Suprapubic skin (tissue), 4 donors: ENCODE measurements at regions not wholly inside any gene's neighbourhood (a gene's known extent, or its start where the extent isn't known, plus 50 kb on each side); places are given as distances from the start of the nearest gene placed in this dataset.

ENCODE experiments used
- DNase-seq, 2 donors: peaks; one replicate each; pipeline ENCODE4 v3.0.0-alpha.2; 2019; ENCODE audit warnings: low spot score in 2 of 2
- H3K27ac ChIP-seq: fragments of 200-600 bp; sonication (generic); one replicate; pipeline ENCODE4 v1.5.1; 2019
- H3K27me3 ChIP-seq: fragments of 200-600 bp; sonication (generic); one replicate; pipeline ENCODE4 v1.5.1; 2019
- H3K36me3 ChIP-seq: fragments of 200-600 bp; sonication (generic); one replicate; pipeline ENCODE4 v1.5.1; 2019
- H3K4me1 ChIP-seq: fragments of 200-600 bp; sonication (generic); one replicate; pipeline ENCODE4 v1.5.1; 2019
- H3K4me3 ChIP-seq: fragments of 200-600 bp; sonication (generic); one replicate; pipeline ENCODE4 v1.5.1; 2019; ENCODE audit warnings: mild to moderate bottlenecking
- H3K9me3 ChIP-seq: fragments of 200-600 bp; sonication (generic); one replicate; pipeline ENCODE4 v1.5.1; 2019
- EP300 ChIP-seq: sonication (generic); formaldehyde crosslinking; IDR thresholded peaks from one replicate; pipeline ENCODE4 v1.6.1; 2017; ENCODE audit warnings: antibody characterized with exemption
- POLR2A ChIP-seq, 2 donors: fragments of 450-650 bp; IDR thresholded peaks; one replicate each; pipeline ENCODE4 v1.6.1; 2017; ENCODE audit warnings: antibody characterized with exemption in 2 of 2, mild to moderate bottlenecking in 2 of 2, moderate library complexity in 2 of 2
- POLR2AphosphoS5 ChIP-seq, 3 donors: sonication (generic); formaldehyde crosslinking; IDR thresholded peaks; one replicate each; pipeline ENCODE4 v1.6.1; 2017; ENCODE audit warnings: antibody characterized with exemption in 3 of 3
- WGBS: methylation state at CpG from one replicate; pipeline ENCODE4 v1.1.5; 2018; 5-methylcytosine and 5-hydroxymethylcytosine counted together
- TF ChIP-seq, protein P1 (sequence below), 2 donors: fragments of 200-600 bp in 1 of 2; fragments of 450-650 bp in 1 of 2; sonication (generic) in 1 of 2; IDR thresholded peaks; one replicate each; pipeline ENCODE4 v1.5.1; 2016 to 2019; ENCODE audit warnings: antibody characterized with exemption in 2 of 2, mild to moderate bottlenecking in 1 of 2, moderate library complexity in 1 of 2

DNA sequence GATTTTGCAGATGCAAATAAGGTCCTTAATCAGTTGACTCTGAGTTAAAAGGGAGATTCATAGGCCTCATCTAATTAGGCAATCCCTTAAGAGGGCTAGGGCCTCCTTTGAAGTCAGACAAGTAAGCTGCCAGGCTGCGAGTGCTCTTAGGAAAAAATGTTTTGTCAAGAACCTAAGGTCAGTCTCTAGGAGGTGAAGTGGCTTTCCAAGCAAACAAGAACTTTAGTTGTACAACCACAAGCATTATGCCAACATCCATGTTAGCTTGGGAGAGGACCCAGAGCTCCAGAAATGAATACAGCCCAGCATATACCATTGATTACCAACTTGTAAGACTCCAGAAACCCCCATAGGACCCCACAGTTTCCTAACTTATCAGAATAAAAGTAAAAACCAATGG lies 1366.2 kb downstream of the PLA2G4A start:
- Histone ChIP-seq H3K4me1 (no peaks in the 10 kb centered on the region), H3K27ac (no peak overlapping the region), H3K36me3 (no peaks in the 10 kb centered on the region), H3K9me3 (no peaks in the 10 kb centered on the region), H3K4me3 (no peak overlapping the region), H3K27me3 (no peaks in the 10 kb centered on the region)
- DNase-seq = no peak
- WGBS = 57% methylated on average over 1 of the region's 1 CpG
- TF ChIP-seq, protein P1, sequence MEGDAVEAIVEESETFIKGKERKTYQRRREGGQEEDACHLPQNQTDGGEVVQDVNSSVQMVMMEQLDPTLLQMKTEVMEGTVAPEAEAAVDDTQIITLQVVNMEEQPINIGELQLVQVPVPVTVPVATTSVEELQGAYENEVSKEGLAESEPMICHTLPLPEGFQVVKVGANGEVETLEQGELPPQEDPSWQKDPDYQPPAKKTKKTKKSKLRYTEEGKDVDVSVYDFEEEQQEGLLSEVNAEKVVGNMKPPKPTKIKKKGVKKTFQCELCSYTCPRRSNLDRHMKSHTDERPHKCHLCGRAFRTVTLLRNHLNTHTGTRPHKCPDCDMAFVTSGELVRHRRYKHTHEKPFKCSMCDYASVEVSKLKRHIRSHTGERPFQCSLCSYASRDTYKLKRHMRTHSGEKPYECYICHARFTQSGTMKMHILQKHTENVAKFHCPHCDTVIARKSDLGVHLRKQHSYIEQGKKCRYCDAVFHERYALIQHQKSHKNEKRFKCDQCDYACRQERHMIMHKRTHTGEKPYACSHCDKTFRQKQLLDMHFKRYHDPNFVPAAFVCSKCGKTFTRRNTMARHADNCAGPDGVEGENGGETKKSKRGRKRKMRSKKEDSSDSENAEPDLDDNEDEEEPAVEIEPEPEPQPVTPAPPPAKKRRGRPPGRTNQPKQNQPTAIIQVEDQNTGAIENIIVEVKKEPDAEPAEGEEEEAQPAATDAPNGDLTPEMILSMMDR (IDR thresholded peaks at IDR 0.05) = no peak
- no peak for TF ChIP-seq POLR2AphosphoS5 (IDR thresholded peaks at IDR 0.05)
- no peak for TF ChIP-seq POLR2A (IDR thresholded peaks at IDR 0.05)
- TF ChIP-seq EP300 = no peak

DNA sequence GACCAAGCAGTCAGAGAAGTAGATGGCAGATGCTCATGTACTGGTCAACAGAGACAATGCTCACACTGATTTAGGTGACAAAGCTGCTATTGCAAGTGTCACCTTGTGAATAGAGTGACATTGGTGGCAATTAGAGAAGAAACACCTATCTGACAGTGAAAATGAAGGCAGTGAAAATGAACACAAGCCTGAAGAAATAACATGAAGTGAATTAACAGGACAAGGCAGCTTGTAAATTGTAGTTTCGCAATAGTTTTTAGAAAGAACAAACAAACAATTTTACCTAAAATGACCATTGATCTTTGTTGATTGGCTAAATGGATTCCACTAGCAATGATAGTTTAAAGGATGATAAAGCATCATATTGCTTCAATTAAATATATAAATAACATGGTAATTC lies 1389.5 kb downstream of the PLA2G4A start:
- no peaks in the 10 kb centered on the region for H3K27me3 ChIP-seq
- no peak for DNase-seq
- WGBS = 93% methylated on average over 1 of the region's 1 CpG
- no peaks in the 10 kb centered on the region for H3K4me1 ChIP-seq
- TF ChIP-seq EP300 = no peak
- no peak for TF ChIP-seq POLR2AphosphoS5 (IDR thresholded peaks at IDR 0.05)
- TF ChIP-seq, protein P1 (IDR thresholded peaks at IDR 0.05) = no peak
- TF ChIP-seq POLR2A (IDR thresholded peaks at IDR 0.05) = no peak
- H3K27ac ChIP-seq = no peak overlapping the region
- H3K9me3 ChIP-seq = no peaks in the 10 kb centered on the region
- H3K4me3 ChIP-seq = no peak overlapping the region
- H3K36me3 ChIP-seq = no peaks in the 10 kb centered on the region

DNA sequence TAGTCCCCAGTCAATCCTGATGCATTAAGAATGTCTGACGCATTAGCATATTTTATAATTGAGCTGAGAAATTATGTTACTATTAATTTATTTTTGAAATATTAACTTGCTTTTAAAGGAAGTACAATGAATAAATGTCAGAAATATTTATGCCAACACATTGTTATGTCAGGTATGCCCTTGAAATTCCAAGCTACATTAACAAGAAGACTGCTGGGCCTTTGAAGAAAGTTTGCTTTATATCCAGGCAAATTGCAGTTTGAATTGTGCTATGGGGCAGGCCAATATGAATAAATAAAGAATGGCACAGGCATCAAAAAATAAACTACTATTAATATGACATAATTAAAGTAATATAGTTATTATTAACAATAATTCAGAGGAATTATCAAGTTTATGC lies 1391.3 kb downstream of the PLA2G4A start:
- H3K4me3 ChIP-seq = no peak overlapping the region
- TF ChIP-seq, protein P1 (IDR thresholded peaks at IDR 0.05) = no peak
- TF ChIP-seq EP300 (no peak), POLR2A (IDR thresholded peaks at IDR 0.05) (no peak), POLR2AphosphoS5 (IDR thresholded peaks at IDR 0.05) (no peak)
- H3K36me3 ChIP-seq = no peaks in the 10 kb centered on the region
- H3K9me3 ChIP-seq = no peaks in the 10 kb centered on the region
- H3K4me1 ChIP-seq = no peaks in the 10 kb centered on the region
- 93% methylated on average over 1 of the region's 1 CpG for WGBS
- no peak overlapping the region for H3K27ac ChIP-seq
- H3K27me3 ChIP-seq = no peaks in the 10 kb centered on the region
- no peak for DNase-seq

DNA sequence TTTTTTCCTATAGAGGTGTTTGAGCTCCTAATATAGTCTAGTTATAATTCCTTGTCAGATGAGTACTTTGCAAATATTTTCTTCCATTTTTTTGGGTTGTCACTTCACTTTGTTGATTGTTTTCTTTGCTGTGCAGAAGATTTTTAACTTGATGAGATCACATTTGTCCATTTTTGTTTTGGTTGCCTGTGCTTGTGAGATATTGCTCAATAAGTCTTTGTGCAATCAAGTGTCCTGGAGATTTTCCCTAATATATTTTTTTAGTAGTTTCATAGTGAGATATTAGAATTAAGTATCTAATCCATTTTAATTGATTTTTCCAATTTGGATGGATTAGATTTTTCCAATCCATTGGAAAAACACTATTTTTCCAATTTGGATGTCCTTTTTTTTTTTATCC lies 1395.5 kb downstream of the PLA2G4A start:
- TF ChIP-seq POLR2AphosphoS5 (IDR thresholded peaks at IDR 0.05) (no peak), POLR2A (IDR thresholded peaks at IDR 0.05) (no peak), EP300 (no peak)
- TF ChIP-seq, protein P1 (IDR thresholded peaks at IDR 0.05) = no peak
- Histone ChIP-seq H3K4me3 (no peak overlapping the region), H3K9me3 (no peaks in the 10 kb centered on the region)

DNA sequence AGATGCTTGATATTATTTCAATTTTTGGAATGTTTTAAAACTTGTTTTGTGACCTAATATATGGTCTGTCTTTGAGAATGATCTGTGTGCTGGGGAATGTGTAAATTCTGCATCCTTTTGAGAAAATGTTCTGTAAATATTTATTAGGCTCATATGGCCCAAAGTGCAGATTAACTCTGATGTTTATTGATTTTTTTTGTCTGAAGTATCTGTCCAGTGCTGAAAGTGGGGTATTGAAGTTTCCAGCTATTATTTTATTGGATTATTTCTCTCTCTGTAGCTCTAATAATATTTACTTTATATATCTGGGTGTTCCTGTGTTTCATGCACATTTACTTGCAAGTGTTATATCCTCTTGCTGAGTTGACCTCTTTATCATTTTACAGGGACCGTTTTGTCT lies 1397.2 kb downstream of the PLA2G4A start:
- WGBS = 94% methylated on average over 1 of the region's 1 CpG
- TF ChIP-seq EP300 = no peak
- no peak for TF ChIP-seq POLR2AphosphoS5 (IDR thresholded peaks at IDR 0.05)
- TF ChIP-seq, protein P1 (IDR thresholded peaks at IDR 0.05) = no peak
- TF ChIP-seq POLR2A (IDR thresholded peaks at IDR 0.05) = no peak
- H3K4me3 ChIP-seq = no peak overlapping the region
- H3K4me1 ChIP-seq = no peaks in the 10 kb centered on the region
- H3K36me3 ChIP-seq = no peaks in the 10 kb centered on the region
- no peaks in the 10 kb centered on the region for H3K9me3 ChIP-seq
- no peak overlapping the region for H3K27ac ChIP-seq
- H3K27me3 ChIP-seq = no peaks in the 10 kb centered on the region
- no peak for DNase-seq

More for the DNA sequence above, 1395.5 kb downstream of the PLA2G4A start:
- H3K27ac ChIP-seq = no peak overlapping the region
- no peaks in the 10 kb centered on the region for H3K36me3 ChIP-seq
- no peaks in the 10 kb centered on the region for H3K27me3 ChIP-seq
- H3K4me1 ChIP-seq = no peaks in the 10 kb centered on the region
- no peak for DNase-seq
